HCT116 (cell line): ENCODE measurements at regions not wholly inside any gene's neighbourhood (a gene's known extent, or its start where the extent isn't known, plus 50 kb on each side); places are given as distances from the start of the nearest gene placed in this dataset.

Source experiments
- ATF3 ChIP-seq: IDR thresholded peaks from 2 replicates; pipeline ENCODE4 v1.6.1; 2012
- CTCF ChIP-seq, 3 experiments: fragments of 200-600 bp in 1 of 3; sonication (generic) in 1 of 3; IDR thresholded peaks in 2 of 3; conservative IDR thresholded peaks in 1 of 3; 2 replicates each; pipeline ENCODE4 v1.5.1; 2012 to 2017; ENCODE audit warnings: low read depth in 2 of 3, low read length in 2 of 3, antibody characterized with exemption in 1 of 3, borderline replicate concordance in 1 of 3, control low read depth in 1 of 3, mild to moderate bottlenecking in 1 of 3, mixed read lengths in 1 of 3, mixed run types in 1 of 3, moderate library complexity in 1 of 3; ENCODE audit not compliant: insufficient read depth in 1 of 3
- EZH2phosphoT487 ChIP-seq: fragments of 200-600 bp; IDR thresholded peaks from 2 replicates; pipeline ENCODE4 v1.6.1; 2018; ENCODE audit warnings: antibody characterized with exemption, borderline replicate concordance
- POLR2AphosphoS5 ChIP-seq: IDR thresholded peaks from 2 replicates; pipeline ENCODE4 v1.6.1; 2011; ENCODE audit warnings: mild to moderate bottlenecking, low read depth, low read length, moderate library complexity
- RAD21 ChIP-seq: IDR thresholded peaks from 2 replicates; pipeline ENCODE4 v1.6.1; 2012; ENCODE audit warnings: low read depth, mild to moderate bottlenecking
- SRF ChIP-seq: IDR thresholded peaks from 2 replicates; pipeline ENCODE4 v1.6.1; 2012; ENCODE audit warnings: low read depth
- YY1 ChIP-seq: IDR thresholded peaks from 2 replicates; pipeline ENCODE4 v1.6.1; 2011; ENCODE audit warnings: low read length, low read depth, moderate library complexity, mild to moderate bottlenecking; ENCODE audit not compliant: insufficient replicate concordance; ENCODE audit errors: extremely low read depth

- no peak for TF ChIP-seq CTCF (IDR thresholded peaks at IDR 0.05 in 2 of 3, conservative IDR thresholded peaks at IDR 0.05 in 1 of 3; ENCODE audit: borderline replicate concordance in 1 of 3, insufficient read depth in 1 of 3, low read depth in 2 of 3, low read length in 2 of 3)
- TF ChIP-seq YY1 = no peak
- TF ChIP-seq RAD21 = no peak
- TF ChIP-seq ATF3 = no peak
- TF ChIP-seq SRF = no peak
- no peak for TF ChIP-seq POLR2AphosphoS5
- no peak for TF ChIP-seq EZH2phosphoT487
Observed at GRCh38 chr3:40608091-40608490, 83.3 kb downstream of the ZNF621 start.
